H1 (cell line): ENCODE measurements at regions not wholly inside any gene's neighbourhood (a gene's known extent, or its start where the extent isn't known, plus 50 kb on each side); places are given as distances from the start of the nearest gene placed in this dataset.

Source experiments
- CTCF ChIA-PET: fragments of 300-600 bp; sonication (Branson Sonifier 250); formaldehyde crosslinking; loops from one replicate; lab custom pipeline; 2021; ENCODE audit not compliant: partially characterized antibody; lab: Charles Lee
- POLR2A ChIA-PET: fragments of 300-600 bp; sonication (Branson Sonifier 250); formaldehyde crosslinking; loops from one replicate; lab custom pipeline; 2021; ENCODE audit warnings: inconsistent platforms; ENCODE audit not compliant: partially characterized antibody; lab: Charles Lee
- DNase-seq, 2 experiments: peaks; one replicate each; pipeline versions ENCODE4 v3.0.0 to v3.0.0-alpha.2; 2010 to 2022; ENCODE audit warnings: low spot score in 2 of 2, low read depth in 1 of 2, mixed read lengths in 1 of 2
- FAIRE-seq: peaks from 2 replicates; lab custom pipeline; 2011; peaks lifted over from hg19 to GRCh38; lab: Jason Lieb, UNC
- H2AFZ ChIP-seq: 2 replicates; pipeline ENCODE4 v1.8.1; 2012; ENCODE audit warnings: low read length, inconsistent platforms
- H2AK5ac ChIP-seq: 2 replicates; pipeline ENCODE4 v1.6.1; 2013; ENCODE audit warnings: low read depth, low read length
- H2BK120ac ChIP-seq: replicated peaks from 2 replicates; pipeline ENCODE3; 2013; ENCODE audit warnings: low read depth, low read length, inconsistent platforms
- H2BK12ac ChIP-seq: 2 replicates; pipeline ENCODE4 v1.6.1; 2013; ENCODE audit warnings: low read depth, low read length
- H2BK15ac ChIP-seq: 2 replicates; pipeline ENCODE4 v1.6.1; 2013; ENCODE audit warnings: low read length
- H2BK20ac ChIP-seq: 2 replicates; pipeline ENCODE4 v1.6.1; 2013; ENCODE audit warnings: low read length
- H2BK5ac ChIP-seq: 2 replicates; pipeline ENCODE4 v1.6.1; 2013; ENCODE audit warnings: low read depth, low read length
- H3K14ac ChIP-seq: 2 replicates; pipeline ENCODE4 v1.6.1; 2013; ENCODE audit warnings: inconsistent platforms; ENCODE audit not compliant: insufficient read length
- H3K18ac ChIP-seq: 2 replicates; pipeline ENCODE4 v1.6.1; 2013; ENCODE audit warnings: low read length; ENCODE audit errors: extremely low read depth
- H3K23ac ChIP-seq: 2 replicates; pipeline ENCODE4 v1.6.1; 2013; ENCODE audit warnings: inconsistent platforms; ENCODE audit not compliant: insufficient read length
- H3K23me2 ChIP-seq: 2 replicates; pipeline ENCODE4 v1.6.1; 2013; ENCODE audit warnings: low read depth, low read length
- H3K27ac ChIP-seq: 2 replicates; pipeline ENCODE4 v1.6.1; 2011; ENCODE audit warnings: low read depth, low read length, inconsistent platforms
- H3K27me3 ChIP-seq, 4 experiments: replicated peaks in 1 of 4; 1 replicate in 1 of 4; 2 replicates in 3 of 4; pipeline versions ENCODE4 v1.6.1 to v1.8.1; 2011 to 2013; ENCODE audit warnings: low read length in 3 of 4, mild to moderate bottlenecking in 3 of 4, inconsistent platforms in 2 of 4, mixed read lengths in 2 of 4, moderate library complexity in 1 of 4; ENCODE audit not compliant: control insufficient read depth in 3 of 4, insufficient read depth in 3 of 4; ENCODE audit errors: extremely low read depth in 1 of 4
- H3K36me3 ChIP-seq, 4 experiments: 2 replicates each; pipeline versions ENCODE4 v1.6.1 to v1.8.1; 2011 to 2013; ENCODE audit warnings: mild to moderate bottlenecking in 4 of 4, low read length in 3 of 4, moderate library complexity in 2 of 4, control low read depth in 1 of 4, inconsistent platforms in 1 of 4; ENCODE audit not compliant: insufficient read depth in 4 of 4, control insufficient read depth in 2 of 4
- H3K4ac ChIP-seq: replicated peaks from 2 replicates; pipeline ENCODE3; 2013; ENCODE audit warnings: low read length, low read depth, mixed read lengths, inconsistent platforms; ENCODE audit not compliant: insufficient read length
- H3K4me1 ChIP-seq, 4 experiments: replicated peaks in 1 of 4; 1 replicate in 1 of 4; 2 replicates in 3 of 4; pipeline versions ENCODE4 v1.6.1 to v1.8.1; 2011 to 2013; ENCODE audit warnings: low read length in 3 of 4, inconsistent platforms in 2 of 4, mixed read lengths in 1 of 4; ENCODE audit not compliant: insufficient read depth in 4 of 4, control insufficient read depth in 3 of 4
- H3K4me2 ChIP-seq, 2 experiments: 2 replicates each; pipeline versions ENCODE4 v1.6.1 to v1.8.1; 2011 to 2013; ENCODE audit warnings: low read depth in 2 of 2, low read length in 2 of 2, control low read depth in 1 of 2, inconsistent platforms in 1 of 2, mild to moderate bottlenecking in 1 of 2; ENCODE audit not compliant: insufficient read depth in 1 of 2
- H3K4me3 ChIP-seq, 4 experiments: fragments of 200-600, 300-600 bp in 1 of 4; sonication (generic), shearing (Covaris generic), sonication (Bioruptor Twin) in 1 of 4; 2 replicates each; pipeline versions ENCODE4 v1.5.1 to v1.8.1; 2011 to 2016; ENCODE audit warnings: low read length in 4 of 4, low read depth in 3 of 4, control low read depth in 2 of 4, inconsistent platforms in 2 of 4, mild to moderate bottlenecking in 2 of 4, mixed read lengths in 1 of 4, moderate library complexity in 1 of 4; ENCODE audit not compliant: insufficient read depth in 2 of 4; ENCODE audit errors: extremely low read depth in 1 of 4
- H3K56ac ChIP-seq: replicated peaks from 2 replicates; pipeline ENCODE3; 2013; ENCODE audit warnings: low read depth, mild to moderate bottlenecking, mixed read lengths, low read length, inconsistent platforms; ENCODE audit not compliant: insufficient read length
- H3K79me1 ChIP-seq: 2 replicates; pipeline ENCODE4 v1.6.1; 2013; ENCODE audit warnings: low read depth, low read length, control low read depth
- H3K79me2 ChIP-seq, 2 experiments: 2 replicates each; pipeline versions ENCODE4 v1.6.1 to v1.8.1; 2012 to 2013; ENCODE audit warnings: low read length in 2 of 2, mild to moderate bottlenecking in 2 of 2, inconsistent platforms in 1 of 2; ENCODE audit not compliant: insufficient read depth in 2 of 2, control insufficient read depth in 1 of 2
- H3K9ac ChIP-seq, 4 experiments: replicated peaks in 1 of 4; 1 replicate in 1 of 4; 2 replicates in 3 of 4; pipeline versions ENCODE4 v1.6.1 to v1.8.1; 2011 to 2013; ENCODE audit warnings: low read depth in 3 of 4, low read length in 3 of 4, control low read depth in 2 of 4, mild to moderate bottlenecking in 2 of 4, moderate library complexity in 2 of 4, inconsistent platforms in 1 of 4; ENCODE audit errors: extremely low read depth in 1 of 4
- H3K9me3 ChIP-seq, 2 experiments: 2 replicates each; pipeline versions ENCODE4 v1.6.1 to v1.8.1; 2012 to 2013; ENCODE audit warnings: mild to moderate bottlenecking in 2 of 2, moderate library complexity in 2 of 2, control low read depth in 1 of 2, inconsistent platforms in 1 of 2, low read depth in 1 of 2, low read length in 1 of 2, mixed read lengths in 1 of 2; ENCODE audit not compliant: insufficient read depth in 2 of 2
- H4K20me1 ChIP-seq, 2 experiments: replicated peaks in 1 of 2; 2 replicates each; pipeline versions ENCODE3 to v1.8.1; 2011 to 2013; ENCODE audit warnings: inconsistent platforms in 2 of 2, low read length in 2 of 2, mild to moderate bottlenecking in 1 of 2; ENCODE audit not compliant: insufficient read depth in 2 of 2, control insufficient read depth in 1 of 2
- H4K5ac ChIP-seq: 2 replicates; pipeline ENCODE4 v1.6.1; 2013; ENCODE audit warnings: low read length, low read depth, mixed read lengths, inconsistent platforms; ENCODE audit not compliant: insufficient read length
- H4K8ac ChIP-seq: 2 replicates; pipeline ENCODE4 v1.8.0; 2013; ENCODE audit warnings: mild to moderate bottlenecking, moderate library complexity, low read length, inconsistent platforms; ENCODE audit not compliant: insufficient read depth; ENCODE audit errors: extremely low read depth
- H4K91ac ChIP-seq: replicated peaks from 2 replicates; pipeline ENCODE3; 2013; ENCODE audit warnings: low read length, mixed read lengths, inconsistent platforms; ENCODE audit not compliant: insufficient read length
- EGR1 ChIP-seq: IDR thresholded peaks from 2 replicates; pipeline ENCODE4 v1.6.1; 2011; ENCODE audit warnings: low read depth, low read length, borderline replicate concordance
- NANOG ChIP-seq: IDR thresholded peaks from 2 replicates; pipeline ENCODE4 v1.6.1; 2011; ENCODE audit warnings: low read length, low read depth, mild to moderate bottlenecking, inconsistent platforms; ENCODE audit not compliant: insufficient read depth, poor library complexity, severe bottlenecking
- POLR2A ChIP-seq, 2 experiments: IDR thresholded peaks; 1 replicate in 1 of 2; 2 replicates in 1 of 2; pipeline ENCODE4 v1.6.1; 2011; ENCODE audit warnings: low read depth in 2 of 2, low read length in 2 of 2, mild to moderate bottlenecking in 2 of 2; ENCODE audit errors: control extremely low read depth in 1 of 2
- YY1 ChIP-seq: IDR thresholded peaks from 2 replicates; pipeline ENCODE4 v1.6.1; 2011; ENCODE audit warnings: low read depth, mild to moderate bottlenecking, low read length
- WGBS, 2 experiments: shearing (Covaris generic) in 1 of 2; methylation state at CpG; one replicate each; pipeline versions ENCODE4 v1.1.6 to v1.1.7; 2013 to 2015; ENCODE audit warnings: low lambda C conversion rate in 2 of 2, mixed read lengths in 2 of 2, inconsistent platforms in 1 of 2, low coverage in 1 of 2, missing lambda C conversion rate in 1 of 2; ENCODE audit not compliant: insufficient replicate concordance in 2 of 2, insufficient coverage in 1 of 2, insufficient read length in 1 of 2; ENCODE audit errors: extremely low coverage in 1 of 2, missing lambda C conversion rate in 1 of 2; 5-methylcytosine and 5-hydroxymethylcytosine counted together
- TF ChIP-seq, protein P1 (sequence below): IDR thresholded peaks from 2 replicates; pipeline ENCODE4 v1.6.1; 2011; ENCODE audit warnings: low read depth, mild to moderate bottlenecking, low read length; ENCODE audit not compliant: insufficient read depth

DNA sequence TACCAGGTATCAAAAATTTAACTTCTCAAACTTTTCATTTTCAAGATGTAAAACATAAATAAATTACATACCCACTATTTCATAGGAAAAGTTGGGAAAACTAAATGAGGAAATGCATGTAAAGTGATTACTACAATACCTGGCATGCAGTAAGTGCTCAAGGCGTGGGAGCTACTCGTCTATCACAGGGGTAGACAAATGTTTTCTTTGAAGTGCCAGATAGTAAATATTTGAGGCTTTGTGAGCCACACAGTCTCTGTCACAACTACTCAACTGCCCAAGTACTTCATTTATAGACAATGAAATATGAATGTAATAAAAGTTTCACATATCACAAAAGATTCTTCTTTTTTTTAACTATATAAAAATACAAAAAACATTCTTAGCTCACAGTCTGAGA is 96.4 kb upstream of the PCGF5 start:
- no peak overlapping the region for H3K9ac ChIP-seq
- H3K23ac ChIP-seq, result no peak overlapping the region
- ChIA-PET CTCF (no interaction called here), POLR2A (no interaction called here)
- H3K27ac ChIP-seq, result no peak overlapping the region
- H4K5ac ChIP-seq, result no peak overlapping the region
- no peaks in the 10 kb centered on the region for H3K27me3 ChIP-seq
- H4K8ac ChIP-seq, result no peak overlapping the region
- no peak overlapping the region for H3K56ac ChIP-seq
- no peaks in the 10 kb centered on the region for H3K36me3 ChIP-seq
- 92% methylated on average over 2 of the region's 2 CpGs; no CpG with 5 or more reads in 1 of the 2 experiments for WGBS, 2 experiments
- H3K14ac ChIP-seq, result no peak overlapping the region
- H3K4me3 ChIP-seq, result no peak overlapping the region
- FAIRE-seq, result no peak
- H3K79me1 ChIP-seq, result no peaks in the 10 kb centered on the region
- TF ChIP-seq EGR1, result no peak
- no peak for TF ChIP-seq POLR2A (IDR thresholded peaks at IDR 0.05; ENCODE audit: control extremely low read depth in 1 of 2, low read depth in 2 of 2, low read length in 2 of 2)
- TF ChIP-seq NANOG, result no peak
- no peak for TF ChIP-seq YY1
- TF ChIP-seq, protein P1, sequence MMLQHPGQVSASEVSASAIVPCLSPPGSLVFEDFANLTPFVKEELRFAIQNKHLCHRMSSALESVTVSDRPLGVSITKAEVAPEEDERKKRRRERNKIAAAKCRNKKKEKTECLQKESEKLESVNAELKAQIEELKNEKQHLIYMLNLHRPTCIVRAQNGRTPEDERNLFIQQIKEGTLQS, result no peak
- H4K20me1 ChIP-seq, result no peaks in the 10 kb centered on the region
- no peak overlapping the region for H2BK5ac ChIP-seq
- no peaks in the 10 kb centered on the region for H3K4me1 ChIP-seq
- H2BK20ac ChIP-seq, result no peak overlapping the region
- no peak for DNase-seq
- no peak overlapping the region for H2BK120ac ChIP-seq
- H2BK12ac ChIP-seq, result no peak overlapping the region
- H2AFZ ChIP-seq, result no peak overlapping the region
- no peak overlapping the region for H4K91ac ChIP-seq
- no peaks in the 10 kb centered on the region for H3K79me2 ChIP-seq
- H3K9me3 ChIP-seq, result no peaks in the 10 kb centered on the region
- H3K23me2 ChIP-seq, result no peaks in the 10 kb centered on the region
- no peak overlapping the region for H3K4me2 ChIP-seq
- H3K4ac ChIP-seq, result no peak overlapping the region
- H2AK5ac ChIP-seq, result no peak overlapping the region
- H2BK15ac ChIP-seq, result no peak overlapping the region
- H3K18ac ChIP-seq, result no peak overlapping the region
